ENCODE measurements at regions not wholly inside any gene's neighbourhood (a gene's known extent, or its start where the extent isn't known, plus 50 kb on each side); places are given as distances from the start of the nearest gene placed in this dataset.
"Not testable (repeated sequence)": the region's sequence is repeated elsewhere in the genome, so short reads cannot be mapped to it uniquely, and the experiment has no call there.

- Histone ChIP-seq H3K27me3 (ENCODE audit: control insufficient read depth in 2 of 2, insufficient read depth in 2 of 2, low read length in 2 of 2) (no peaks in the 10 kb centered on the region), H3K36me3 (ENCODE audit: control insufficient read depth in 2 of 3, insufficient read depth in 3 of 3, low read length in 3 of 3) (no peaks in the 10 kb centered on the region), H3K9me3 (ENCODE audit: control insufficient read depth in 2 of 3, low read length in 3 of 3) (no peaks in the 10 kb centered on the region), H3K4me1 (ENCODE audit: control insufficient read depth in 2 of 2, insufficient read depth in 2 of 2, low read length in 2 of 2) (peaks cover 28 to 63% of the 10 kb centered on the region in 2 donors), H3K27ac (ENCODE audit: low read depth, low read length) (peak overlapping the region; percentile 42), H3K4me3 (ENCODE audit: low read length) (no peak overlapping the region)
- ChIA-PET CTCF (interaction anchor here (1.0 kb wide), 1 partner anchor 231 kb away, joined by 4 read pairs; the partner anchor contains the start of gene TRIB2), POLR2A (interaction anchor here (0.8 to 3.2 kb wide), 4 partner anchors 11 to 231 kb away, joined by 3 to 38 read pairs (median 14); no protein-coding TSS in a partner anchor)
- no peak for DNase-seq
- Mint-ChIP-seq H3K4me3 (peak overlapping the region in 9 of 10 donors; percentile 22 to 84 (median 75)), H3K4me1 (peaks cover 50 to 80% (median 70%) of the 10 kb centered on the region in 7 donors), H3K27ac (peak overlapping the region in 8 of 9 donors; percentile 83 to 97 (median 92)), H3K36me3 (peaks cover 0 to 40% (median 0%) of the 10 kb centered on the region in 5 donors), H3K27me3 (no peaks in the 10 kb centered on the region), H3K9me3 (peaks cover 0 to 6% (median 0%) of the 10 kb centered on the region in 11 donors)
- ATAC-seq = no peak
- intact Hi-C loops (cut with micrococcal nuclease) = loop anchor here (1.0 to 2.0 kb wide), 2 partner anchors 14 to 230 kb away; partner anchors contain the start of gene TRIB2 (in 1 of the 2)
Measured at GRCh38 chr2:12486205-12487118, 230.3 kb upstream of the TRIB2 start.

GRCh38 chr2:12487253-12488004, 229.3 kb upstream of the TRIB2 start:
- CTCF ChIA-PET = interaction anchor here (0.5 to 1.5 kb wide), 6 partner anchors 14 to 234 kb away, joined by 3 to 8 read pairs (median 3); partner anchors contain the start of gene TRIB2
- peaks cover 28 to 63% of the 10 kb centered on the region in 2 donors for H3K4me1 ChIP-seq (ENCODE audit: control insufficient read depth in 2 of 2, insufficient read depth in 2 of 2, low read length in 2 of 2)
- DNase-seq = no peak

GRCh38 chr2:12488352-12489318, 228.1 kb upstream of the TRIB2 start:
- ChIA-PET POLR2A (interaction anchor here (1.1 to 3.2 kb wide), 11 partner anchors 9 to 228 kb away, joined by 3 to 38 read pairs (median 5); partner anchors contain the start of gene TRIB2), CTCF (interaction anchor here (0.6 to 1.5 kb wide), 9 partner anchors 9 to 314 kb away, joined by 3 to 8 read pairs (median 3); partner anchors contain the start of gene TRIB2)
- DNase-seq (peak in 7 of 9 donors; percentile 23 to 62 (median 56)), ATAC-seq (peak; percentile 88)
- no peaks in the 10 kb centered on the region for H3K27me3 ChIP-seq (ENCODE audit: control insufficient read depth in 2 of 2, insufficient read depth in 2 of 2, low read length in 2 of 2)
- intact Hi-C loops (cut with micrococcal nuclease) = loop anchor here (1.0 to 2.0 kb wide), 4 partner anchors 8 to 32 kb away; no protein-coding TSS in a partner anchor
- Mint-ChIP-seq H3K36me3 (peaks cover 0 to 43% (median 0%) of the 10 kb centered on the region in 5 donors), H3K9me3 (peaks cover 0 to 6% (median 0%) of the 10 kb centered on the region in 11 donors), H3K27ac (peak overlapping the region; percentile 83 to 97 (median 91)), H3K27me3 (no peaks in the 10 kb centered on the region), H3K4me1 (peaks cover 57 to 83% (median 79%) of the 10 kb centered on the region in 7 donors), H3K4me3 (peak overlapping the region; percentile 68 to 84 (median 80))
- H3K27ac ChIP-seq (ENCODE audit: low read depth, low read length) = peak overlapping the region; percentile 42
- H3K36me3 ChIP-seq (ENCODE audit: control insufficient read depth in 2 of 3, insufficient read depth in 3 of 3, low read length in 3 of 3) = no peaks in the 10 kb centered on the region
- H3K9me3 ChIP-seq (ENCODE audit: control insufficient read depth in 2 of 3, low read length in 3 of 3) = no peaks in the 10 kb centered on the region
- peak overlapping the region; percentile 21 for H3K4me3 ChIP-seq (ENCODE audit: low read length)
- peaks cover 28 to 70% of the 10 kb centered on the region in 2 donors for H3K4me1 ChIP-seq (ENCODE audit: control insufficient read depth in 2 of 2, insufficient read depth in 2 of 2, low read length in 2 of 2)

More at GRCh38 chr2:12487253-12488004, 229.3 kb upstream of the TRIB2 start:
- peaks cover 50 to 74% (median 70%) of the 10 kb centered on the region in 7 donors for H3K4me1 Mint-ChIP-seq
- H3K4me3 Mint-ChIP-seq = peak overlapping the region; percentile 68 to 84 (median 80)
- intact Hi-C loops (cut with micrococcal nuclease) = loop anchor here (1.0 to 2.0 kb wide), 6 partner anchors 9 to 229 kb away; partner anchors contain the start of gene TRIB2 (in 1 of the 2)
- peak overlapping the region; percentile 83 to 97 (median 91) for H3K27ac Mint-ChIP-seq
- H3K9me3 Mint-ChIP-seq = peaks cover 0 to 6% (median 0%) of the 10 kb centered on the region in 11 donors
- peaks cover 0 to 38% (median 0%) of the 10 kb centered on the region in 5 donors for H3K36me3 Mint-ChIP-seq
- Histone ChIP-seq H3K27ac (ENCODE audit: low read depth, low read length) (peak overlapping the region; percentile 42), H3K9me3 (ENCODE audit: control insufficient read depth in 2 of 3, low read length in 3 of 3) (no peaks in the 10 kb centered on the region), H3K36me3 (ENCODE audit: control insufficient read depth in 2 of 3, insufficient read depth in 3 of 3, low read length in 3 of 3) (no peaks in the 10 kb centered on the region), H3K27me3 (ENCODE audit: control insufficient read depth in 2 of 2, insufficient read depth in 2 of 2, low read length in 2 of 2) (no peaks in the 10 kb centered on the region), H3K4me3 (ENCODE audit: low read length) (peak overlapping the region; percentile 21)
- ATAC-seq = no peak
- POLR2A ChIA-PET = interaction anchor here (0.8 to 3.2 kb wide), 7 partner anchors 10 to 230 kb away, joined by 3 to 38 read pairs (median 5); partner anchors contain the start of gene TRIB2
- H3K27me3 Mint-ChIP-seq = no peaks in the 10 kb centered on the region

GRCh38 chr2:12490641-12491040, 226.1 kb upstream of the TRIB2 start:
- ChIA-PET POLR2A (interaction anchor here (1.0 to 4.0 kb wide), 4 partner anchors 8 to 149 kb away, joined by 3 to 26 read pairs (median 5); no protein-coding TSS in a partner anchor), CTCF (interaction anchor here (1.4 to 1.6 kb wide), 2 partner anchors 11 to 226 kb away, joined by 5 read pairs; partner anchors contain the start of gene TRIB2)
- Histone ChIP-seq H3K9me3 (ENCODE audit: control insufficient read depth in 2 of 3, low read length in 3 of 3) (no peaks in the 10 kb centered on the region), H3K27me3 (ENCODE audit: control insufficient read depth in 2 of 2, insufficient read depth in 2 of 2, low read length in 2 of 2) (no peaks in the 10 kb centered on the region), H3K36me3 (ENCODE audit: control insufficient read depth in 2 of 3, insufficient read depth in 3 of 3, low read length in 3 of 3) (no peaks in the 10 kb centered on the region), H3K27ac (ENCODE audit: low read depth, low read length) (no peak overlapping the region), H3K4me3 (ENCODE audit: low read length) (no peak overlapping the region), H3K4me1 (ENCODE audit: control insufficient read depth in 2 of 2, insufficient read depth in 2 of 2, low read length in 2 of 2) (peaks cover 28 to 64% of the 10 kb centered on the region in 2 donors)
- H3K36me3 Mint-ChIP-seq = peaks cover 0 to 29% (median 0%) of the 10 kb centered on the region in 5 donors
- ATAC-seq (no peak), DNase-seq (no peak)
- peaks cover 52 to 75% (median 74%) of the 10 kb centered on the region in 7 donors for H3K4me1 Mint-ChIP-seq
- peak overlapping the region in 1 of 10 donors; percentile 14 for H3K4me3 Mint-ChIP-seq
- no peaks in the 10 kb centered on the region for H3K27me3 Mint-ChIP-seq
- H3K9me3 Mint-ChIP-seq = peaks cover 0 to 6% (median 0%) of the 10 kb centered on the region in 11 donors
- intact Hi-C loops (cut with micrococcal nuclease) = no loop called here
- peak overlapping the region in 8 of 9 donors; percentile 3 to 86 (median 58) for H3K27ac Mint-ChIP-seq

GRCh38 chr2:12492360-12492759, 224.4 kb upstream of the TRIB2 start:
- DNase-seq; ATAC-seq; intact Hi-C loops (cut with micrococcal nuclease); H3K27me3 Mint-ChIP-seq; H3K4me3 Mint-ChIP-seq; H3K4me3 ChIP-seq (ENCODE audit: low read length); CTCF ChIA-PET; H3K27me3 ChIP-seq (ENCODE audit: control insufficient read depth in 2 of 2, insufficient read depth in 2 of 2, low read length in 2 of 2); H3K27ac ChIP-seq (ENCODE audit: low read depth, low read length); H3K36me3 ChIP-seq (ENCODE audit: control insufficient read depth in 2 of 3, insufficient read depth in 3 of 3, low read length in 3 of 3); H3K9me3 ChIP-seq (ENCODE audit: control insufficient read depth in 2 of 3, low read length in 3 of 3): not testable (repeated sequence)
- POLR2A ChIA-PET = interaction anchor here (4.0 kb wide), 1 partner anchor 9 kb away, joined by 26 read pairs; no protein-coding TSS in a partner anchor
- Mint-ChIP-seq H3K27ac (peak overlapping the region in 1 of 9 donors; percentile 89), H3K4me1 (peaks cover 59 to 76% (median 74%) of the 10 kb centered on the region in 7 donors), H3K9me3 (peaks cover 0 to 13% (median 2%) of the 10 kb centered on the region in 11 donors), H3K36me3 (peaks cover 0 to 34% (median 0%) of the 10 kb centered on the region in 5 donors)
- peaks cover 26 to 66% of the 10 kb centered on the region in 2 donors for H3K4me1 ChIP-seq (ENCODE audit: control insufficient read depth in 2 of 2, insufficient read depth in 2 of 2, low read length in 2 of 2)

Measured in naive thymus-derived CD4-positive, alpha-beta T cell (primary cell).